LNCAP (cell line): ENCODE measurements at regions not wholly inside any gene's neighbourhood (a gene's known extent, or its start where the extent isn't known, plus 50 kb on each side); places are given as distances from the start of the nearest gene placed in this dataset.

ENCODE experiments used
- CTCF ChIP-seq: fragments of 450-650 bp; IDR thresholded peaks from 2 replicates; pipeline ENCODE4 v1.5.1; 2017; ENCODE audit warnings: mild to moderate bottlenecking

GRCh38 chr6:165988302-165988756 is 179.3 kb downstream of the TBXT start:
- no peak for TF ChIP-seq CTCF

GRCh38 chr6:165987483-165988301 is 180.0 kb downstream of the TBXT start:
- TF ChIP-seq CTCF = no peak

GRCh38 chr6:165986914-165987482 is 180.7 kb downstream of the TBXT start:
- no peak for TF ChIP-seq CTCF

GRCh38 chr6:165986311-165986913 is 181.2 kb downstream of the TBXT start:
- no peak for TF ChIP-seq CTCF

GRCh38 chr6:165985806-165986299 is 181.8 kb downstream of the TBXT start:
- no peak for TF ChIP-seq CTCF

GRCh38 chr6:165985281-165985805 is 182.3 kb downstream of the TBXT start:
- no peak for TF ChIP-seq CTCF

GRCh38 chr6:165984729-165985275 is 182.8 kb downstream of the TBXT start:
- no peak for TF ChIP-seq CTCF
